ENCODE measurements at regions not wholly inside any gene's neighbourhood (a gene's known extent, or its start where the extent isn't known, plus 50 kb on each side); places are given as distances from the start of the nearest gene placed in this dataset.

- intact Hi-C loops (cut with DNase I): no loop called here
- 84 to 92% (median 90%) methylated on average over 7 of the region's 7 CpGs for WGBS, 3 donors
- no peaks in the 10 kb centered on the region for H3K9me3 ChIP-seq
- no peak for ATAC-seq
- DNase-seq: no peak
- no peak for TF ChIP-seq CTCF (IDR thresholded peaks at IDR 0.05)
- H3K4me3 ChIP-seq: no peak overlapping the region
- H3K4me1 ChIP-seq: peaks cover 3% of the 10 kb centered on the region
- H3K27me3 ChIP-seq (ENCODE audit: insufficient read depth in 3 of 3, low read length in 2 of 3): no peaks in the 10 kb centered on the region
- no peaks in the 10 kb centered on the region for H3K36me3 ChIP-seq (ENCODE audit: insufficient read depth in 1 of 2, low read depth in 1 of 2)
- no peak overlapping the region for H3K27ac ChIP-seq
These were observed 130.0 kb upstream of the ARHGAP5 start for GRCh38 chr14:31947076-31947475.

- ATAC-seq: no peak
- intact Hi-C loops (cut with DNase I): no loop called here
These were observed 129.2 kb upstream of the ARHGAP5 start for GRCh38 chr14:31947680-31948595.

GRCh38 chr14:31949709-31950108 is 127.4 kb upstream of the ARHGAP5 start:
- DNase-seq (no peak), ATAC-seq (no peak)
- Histone ChIP-seq H3K4me3 (no peak overlapping the region), H3K36me3 (ENCODE audit: insufficient read depth in 1 of 2, low read depth in 1 of 2) (no peaks in the 10 kb centered on the region), H3K27me3 (ENCODE audit: insufficient read depth in 3 of 3, low read length in 2 of 3) (no peaks in the 10 kb centered on the region), H3K9me3 (no peaks in the 10 kb centered on the region), H3K4me1 (no peaks in the 10 kb centered on the region), H3K27ac (no peak overlapping the region)
- TF ChIP-seq CTCF (IDR thresholded peaks at IDR 0.05): no peak
- intact Hi-C loops (cut with DNase I): no loop called here
- 65 to 83% (median 76%) methylated on average over 1 of the region's 1 CpG for WGBS, 3 donors

More at GRCh38 chr14:31947680-31948595, 129.2 kb upstream of the ARHGAP5 start:
- Histone ChIP-seq H3K27me3 (ENCODE audit: insufficient read depth in 3 of 3, low read length in 2 of 3) (no peaks in the 10 kb centered on the region), H3K4me1 (peaks cover under 1% of the 10 kb centered on the region), H3K9me3 (no peaks in the 10 kb centered on the region), H3K4me3 (no peak overlapping the region), H3K36me3 (ENCODE audit: insufficient read depth in 1 of 2, low read depth in 1 of 2) (no peaks in the 10 kb centered on the region), H3K27ac (no peak overlapping the region)
- WGBS, 3 donors: 87 to 90% (median 89%) methylated on average over 5 of the region's 5 CpGs
- DNase-seq: no peak
- no peak for TF ChIP-seq CTCF (IDR thresholded peaks at IDR 0.05)

- 73 to 77% (median 75%) methylated on average over 7 of the region's 7 CpGs for WGBS, 3 donors
- H3K27me3 ChIP-seq (ENCODE audit: insufficient read depth in 3 of 3, low read length in 2 of 3): no peaks in the 10 kb centered on the region
- intact Hi-C loops (cut with DNase I): no loop called here
- H3K27ac ChIP-seq: no peak overlapping the region
- H3K36me3 ChIP-seq (ENCODE audit: insufficient read depth in 1 of 2, low read depth in 1 of 2): no peaks in the 10 kb centered on the region
- DNase-seq (no peak), ATAC-seq (no peak)
- no peaks in the 10 kb centered on the region for H3K4me1 ChIP-seq
- no peak overlapping the region for H3K4me3 ChIP-seq
- no peak for TF ChIP-seq CTCF (IDR thresholded peaks at IDR 0.05)
- H3K9me3 ChIP-seq: no peaks in the 10 kb centered on the region
These were observed 126.8 kb upstream of the ARHGAP5 start for GRCh38 chr14:31950331-31950730.
